ENCODE measurements at regions not wholly inside any gene's neighbourhood (a gene's known extent, or its start where the extent isn't known, plus 50 kb on each side); places are given as distances from the start of the nearest gene placed in this dataset.

- no peak for DNase-seq
Observed at GRCh38 chr6:47114460-47114859, 72.3 kb upstream of the ADGRF1 start.

GRCh38 chr6:47112317-47112716 is 70.2 kb upstream of the ADGRF1 start:
- no peak for DNase-seq

DNA sequence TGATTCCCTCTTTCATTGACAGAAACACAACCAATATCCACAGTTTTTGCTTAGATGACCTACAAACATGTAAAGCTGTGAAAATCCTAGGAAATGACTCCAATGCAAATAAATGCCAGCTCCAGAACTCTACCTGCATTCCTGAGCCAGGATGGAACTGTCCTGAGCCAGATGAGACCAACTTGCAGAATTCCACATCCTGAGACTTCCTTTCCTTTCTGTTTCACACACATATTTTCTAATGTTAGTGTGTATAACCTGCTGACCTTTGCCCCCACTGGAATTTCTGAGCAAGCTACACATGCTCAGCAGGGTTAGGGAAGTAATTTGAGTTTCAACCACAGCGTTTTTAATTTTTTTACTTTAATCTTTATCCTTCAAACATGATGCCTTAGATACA is 69.6 kb upstream of the ADGRF1 start:
- DNase-seq: no peak

DNA sequence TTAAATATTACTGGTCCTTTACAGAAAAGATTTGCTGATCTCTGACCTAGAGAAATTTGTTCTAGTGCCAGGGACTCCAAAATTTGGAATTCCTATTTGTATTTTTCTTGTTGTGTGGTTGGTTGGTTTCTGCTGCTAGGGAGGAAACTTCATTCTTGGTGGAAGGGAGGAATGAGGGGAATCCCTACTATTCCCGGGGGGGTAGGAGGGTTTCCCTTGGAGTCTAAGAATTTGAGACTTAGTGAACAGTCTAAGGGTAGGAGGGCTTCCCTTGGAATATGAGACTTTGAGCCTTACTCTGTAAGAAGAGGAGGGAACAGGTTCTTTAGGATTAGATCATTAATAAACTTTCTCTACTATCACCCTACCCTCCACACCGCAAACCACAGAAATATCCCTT is 67.1 kb upstream of the ADGRF1 start:
- no peak for DNase-seq

- DNase-seq: no peak
Observed at GRCh38 chr6:47106721-47107197, 64.6 kb upstream of the ADGRF1 start.

- no peak for DNase-seq
Observed at GRCh38 chr6:47106216-47106615, 64.1 kb upstream of the ADGRF1 start.

- DNase-seq: no peak
Observed at GRCh38 chr6:47105469-47106178, 63.5 kb upstream of the ADGRF1 start.

DNA sequence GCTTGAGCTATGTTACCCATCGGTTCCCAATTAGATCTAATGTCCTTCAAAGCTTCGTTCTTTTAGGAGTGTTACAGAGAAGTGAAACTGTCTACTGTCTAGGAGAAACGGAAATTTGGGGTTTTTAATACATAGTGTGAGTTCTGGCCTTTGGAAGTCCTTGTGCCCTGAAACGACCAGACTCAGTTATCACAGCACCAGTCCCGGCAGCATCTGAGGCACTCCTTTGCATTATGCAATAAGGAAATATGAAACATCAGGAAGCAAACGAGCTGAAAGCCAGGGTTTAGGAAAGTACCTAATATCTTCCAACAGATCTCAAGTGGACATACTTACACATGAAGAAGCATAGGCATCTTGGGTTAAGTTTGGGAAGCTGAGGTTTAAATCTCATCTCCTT is 61.8 kb upstream of the ADGRF1 start:
- DNase-seq: no peak

- no peak for DNase-seq
Observed at GRCh38 chr6:47102331-47102730, 60.2 kb upstream of the ADGRF1 start.

DNA sequence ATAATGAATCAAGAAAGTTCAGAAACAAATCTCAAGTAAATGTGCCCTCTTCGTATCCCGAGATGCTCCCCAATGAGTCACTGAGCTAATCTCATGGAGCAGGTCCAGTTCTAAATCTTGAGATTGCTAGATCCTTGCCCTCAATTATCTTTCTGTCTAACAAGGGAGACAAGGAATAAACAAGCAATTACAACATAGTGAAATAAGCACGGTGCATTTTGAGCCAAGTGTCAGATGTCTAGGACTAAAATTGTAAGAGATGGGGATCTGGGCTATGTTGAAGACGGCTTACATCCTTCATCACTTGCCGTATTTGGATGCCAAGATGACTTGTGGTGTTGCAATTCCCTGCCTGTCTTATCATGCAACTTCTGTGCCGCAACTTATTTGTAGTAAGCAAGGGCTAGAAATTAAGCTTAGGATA is 56.5 kb upstream of the ADGRF1 start:
- DNase-seq: no peak

DNA sequence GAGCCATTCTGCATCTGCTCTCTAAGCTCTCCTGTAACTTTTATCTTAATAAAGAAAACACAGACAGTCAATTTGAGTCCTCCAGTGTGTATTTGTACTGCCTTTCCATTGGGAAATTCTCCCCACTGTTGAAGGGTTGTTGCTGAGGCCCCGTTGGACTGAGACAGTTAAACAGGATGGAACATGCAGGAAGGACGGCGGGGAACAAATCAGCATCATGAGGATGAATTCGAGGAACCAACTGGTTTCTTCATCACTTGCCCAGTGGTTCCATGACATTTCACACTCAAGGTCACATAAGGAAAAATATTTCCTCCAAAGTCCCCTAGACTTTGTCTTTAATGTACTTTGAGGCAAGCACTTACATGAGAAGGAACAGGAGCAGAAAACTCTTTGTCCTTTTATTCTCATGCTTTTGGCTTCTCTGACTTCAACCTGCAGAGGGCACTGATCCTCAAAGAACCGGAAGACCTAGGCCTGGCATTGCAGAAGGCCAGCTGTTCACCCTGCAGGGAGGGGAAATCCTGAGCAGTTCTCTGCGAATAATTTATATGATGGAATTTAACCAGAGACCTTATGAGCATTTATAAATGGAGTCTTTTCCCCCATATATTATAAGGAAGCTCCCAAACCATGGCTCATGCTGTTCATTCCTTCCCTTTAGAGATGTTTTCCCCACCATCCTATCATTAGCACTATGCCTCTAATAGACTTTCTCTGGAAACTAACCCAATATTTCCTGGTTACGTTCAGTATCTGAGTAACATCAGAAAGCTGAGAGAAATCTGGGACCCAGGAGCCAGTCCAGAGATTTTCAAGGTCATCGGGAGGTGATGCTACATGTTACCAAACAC is 55.2 kb upstream of the ADGRF1 start:
- peak; percentile 36 for DNase-seq

GRCh38 chr6:47096211-47096895 is 54.2 kb upstream of the ADGRF1 start:
- DNase-seq: no peak

GRCh38 chr6:47094241-47094925 is 52.3 kb upstream of the ADGRF1 start:
- DNase-seq: no peak

DNA sequence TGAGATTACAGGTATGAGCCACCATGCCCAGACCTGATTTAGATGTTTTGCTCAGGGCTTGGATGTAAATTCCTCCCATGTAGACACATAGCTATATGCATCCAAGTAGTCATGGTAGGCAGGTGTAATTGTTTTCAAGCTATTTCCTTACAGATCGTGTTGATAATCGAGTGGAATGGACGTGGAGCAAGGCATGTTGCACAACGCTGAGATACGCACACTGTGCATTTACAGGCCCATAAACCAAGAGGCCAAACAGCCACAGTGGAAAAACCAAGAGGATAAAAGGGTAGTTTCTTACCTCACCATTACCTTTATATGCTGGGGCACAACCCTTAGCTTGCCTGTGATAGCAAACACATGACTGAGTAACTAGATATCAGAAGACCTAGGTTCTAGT is 51.0 kb upstream of the ADGRF1 start:
- no peak for DNase-seq

- DNase-seq: no peak
Observed at GRCh38 chr6:47091886-47092668, 49.9 kb upstream of the ADGRF1 start.

Data from NCI-H2227 treated with DMSO at 0.1 percent for 48 hours (cell line).